Testis (tissue), 2 donors: ENCODE measurements at regions not wholly inside any gene's neighbourhood (a gene's known extent, or its start where the extent isn't known, plus 50 kb on each side); places are given as distances from the start of the nearest gene placed in this dataset.

Experiments used
- DNase-seq: peaks from one replicate; pipeline ENCODE4 v3.0.0-alpha.2; 2019
- H3K27ac ChIP-seq, 2 donors: fragments of 200-600 bp; sonication (generic); one replicate each; pipeline ENCODE4 v1.5.1; 2019
- H3K27me3 ChIP-seq: fragments of 200-600 bp; sonication (generic); one replicate; pipeline ENCODE4 v1.5.1; 2019
- H3K36me3 ChIP-seq: fragments of 200-600 bp; sonication (generic); one replicate; pipeline ENCODE4 v1.5.1; 2017; ENCODE audit warnings: low read depth; ENCODE audit errors: missing control alignments
- H3K4me1 ChIP-seq: fragments of 200-600 bp; sonication (generic); one replicate; pipeline ENCODE4 v1.5.1; 2019
- H3K4me3 ChIP-seq, 2 donors: fragments of 200-600 bp; sonication (generic); one replicate each; pipeline ENCODE4 v1.5.1; 2017 to 2019
- H3K9me3 ChIP-seq: fragments of 200-600 bp; sonication (generic); one replicate; pipeline ENCODE4 v1.5.1; 2017
- POLR2A ChIP-seq: fragments of 450-650 bp; IDR thresholded peaks from one replicate; pipeline ENCODE4 v1.6.1; 2017; ENCODE audit warnings: antibody characterized with exemption, mild to moderate bottlenecking, moderate library complexity
- WGBS, 2 donors: methylation state at CpG; one replicate each; pipeline ENCODE4 v1.1.5; 2018; 5-methylcytosine and 5-hydroxymethylcytosine counted together
- intact Hi-C: fragments of 100-400 bp; cut with DNase I; formaldehyde crosslinking; loops from one replicate; pipeline ENCODE4 v1.15.1; 2023; ENCODE audit warnings: low total_unique reads
- TF ChIP-seq, protein P1 (sequence below), 3 experiments: fragments of 450-650 bp in 2 of 3; fragments of 200-600 bp in 1 of 3; sonication (generic) in 1 of 3; IDR thresholded peaks; one replicate each; pipeline ENCODE4 v1.5.1; 2016 to 2019; ENCODE audit warnings: antibody characterized with exemption in 3 of 3, mild to moderate bottlenecking in 2 of 3, moderate library complexity in 1 of 3

DNA sequence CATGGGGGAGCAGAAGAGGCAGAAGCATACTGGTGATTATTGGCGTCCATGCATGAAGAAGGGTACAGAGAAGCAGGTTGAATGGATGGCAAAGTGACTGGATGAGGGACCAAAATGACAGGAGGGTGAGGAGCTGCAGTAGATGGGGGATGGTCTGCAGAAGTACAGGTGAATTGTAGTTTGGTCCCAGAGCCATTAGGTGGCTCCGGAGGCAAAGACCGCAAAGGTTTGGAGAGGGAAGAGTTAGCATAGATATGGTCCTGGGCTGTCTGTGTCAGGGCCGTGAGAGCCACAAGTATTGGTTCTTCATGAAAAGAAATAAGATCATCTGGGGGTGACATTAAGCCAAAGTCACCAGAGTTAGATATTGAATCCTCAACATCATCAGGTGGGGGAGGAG is 59.0 kb upstream of the ZNF726 start:
- no peak for DNase-seq
- TF ChIP-seq POLR2A = no peak
- TF ChIP-seq, protein P1, sequence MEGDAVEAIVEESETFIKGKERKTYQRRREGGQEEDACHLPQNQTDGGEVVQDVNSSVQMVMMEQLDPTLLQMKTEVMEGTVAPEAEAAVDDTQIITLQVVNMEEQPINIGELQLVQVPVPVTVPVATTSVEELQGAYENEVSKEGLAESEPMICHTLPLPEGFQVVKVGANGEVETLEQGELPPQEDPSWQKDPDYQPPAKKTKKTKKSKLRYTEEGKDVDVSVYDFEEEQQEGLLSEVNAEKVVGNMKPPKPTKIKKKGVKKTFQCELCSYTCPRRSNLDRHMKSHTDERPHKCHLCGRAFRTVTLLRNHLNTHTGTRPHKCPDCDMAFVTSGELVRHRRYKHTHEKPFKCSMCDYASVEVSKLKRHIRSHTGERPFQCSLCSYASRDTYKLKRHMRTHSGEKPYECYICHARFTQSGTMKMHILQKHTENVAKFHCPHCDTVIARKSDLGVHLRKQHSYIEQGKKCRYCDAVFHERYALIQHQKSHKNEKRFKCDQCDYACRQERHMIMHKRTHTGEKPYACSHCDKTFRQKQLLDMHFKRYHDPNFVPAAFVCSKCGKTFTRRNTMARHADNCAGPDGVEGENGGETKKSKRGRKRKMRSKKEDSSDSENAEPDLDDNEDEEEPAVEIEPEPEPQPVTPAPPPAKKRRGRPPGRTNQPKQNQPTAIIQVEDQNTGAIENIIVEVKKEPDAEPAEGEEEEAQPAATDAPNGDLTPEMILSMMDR (IDR thresholded peaks at IDR 0.05) = no peak
- Histone ChIP-seq H3K27ac (no peak overlapping the region), H3K36me3 (no peaks in the 10 kb centered on the region), H3K4me1 (no peaks in the 10 kb centered on the region), H3K27me3 (no peaks in the 10 kb centered on the region), H3K9me3 (no peaks in the 10 kb centered on the region), H3K4me3 (no peak overlapping the region)
- 48 to 69% methylated on average over 4 of the region's 4 CpGs for WGBS, 2 donors
- intact Hi-C loops = no loop called here

DNA sequence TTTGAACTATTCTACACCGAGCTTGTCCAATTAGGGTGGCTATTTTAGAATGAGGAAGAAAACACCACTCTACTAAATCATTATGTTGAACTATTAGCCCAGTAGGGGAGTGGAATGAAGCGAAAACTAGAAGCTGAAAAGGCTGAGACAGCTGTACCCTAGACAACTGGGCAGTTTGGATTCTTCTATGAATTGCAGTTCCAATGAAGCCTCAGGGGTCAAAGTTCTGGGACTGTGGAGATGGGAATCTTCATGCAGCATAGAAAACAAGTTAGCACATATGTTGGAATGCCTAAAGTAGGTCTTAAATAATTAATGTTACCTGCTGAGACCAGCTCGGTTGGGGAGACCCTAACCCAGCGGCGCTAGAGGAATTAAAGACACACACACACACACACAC is 62.7 kb upstream of the ZNF726 start:
- TF ChIP-seq POLR2A = no peak
- TF ChIP-seq, protein P1 (IDR thresholded peaks at IDR 0.05) = no peak
- 80 to 86% methylated on average over 5 of the region's 5 CpGs for WGBS, 2 donors
- intact Hi-C loops = no loop called here

DNA sequence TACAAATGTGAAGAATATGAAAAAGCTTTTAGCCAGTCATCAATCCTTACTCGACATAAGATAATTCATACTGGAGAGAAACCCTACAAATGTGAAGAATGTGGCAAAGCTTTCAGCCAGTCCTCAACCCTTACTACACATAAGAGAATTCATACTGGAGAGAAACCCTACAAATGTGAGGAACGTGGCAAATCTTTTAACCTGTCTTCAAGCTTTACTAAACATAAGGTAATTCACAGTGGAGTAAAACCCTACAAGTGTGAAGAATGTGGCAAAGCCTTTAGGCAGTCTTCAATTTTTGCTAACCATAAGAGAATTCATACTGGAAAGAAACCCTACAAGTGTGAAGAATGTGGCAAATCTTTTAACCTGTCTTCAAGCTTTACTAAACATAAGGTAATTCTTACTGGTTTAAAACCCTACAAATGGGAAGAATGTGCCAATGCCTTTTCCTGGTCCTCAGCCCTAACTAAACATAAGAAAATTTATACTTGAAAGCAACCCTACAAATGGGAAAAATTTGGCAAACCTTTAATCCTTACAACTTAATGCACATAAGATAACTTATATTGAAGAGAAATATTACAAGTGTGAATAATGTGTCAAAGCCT is 74.1 kb upstream of the ZNF681 start:
- Histone ChIP-seq H3K9me3 (no peaks in the 10 kb centered on the region), H3K4me3 (no peak overlapping the region), H3K27me3 (no peaks in the 10 kb centered on the region), H3K27ac (no peak overlapping the region), H3K36me3 (no peaks in the 10 kb centered on the region), H3K4me1 (no peaks in the 10 kb centered on the region)
- TF ChIP-seq, protein P1 (IDR thresholded peaks at IDR 0.05) = no peak
- no peak for TF ChIP-seq POLR2A
- intact Hi-C loops = no loop called here
- 74 to 79% methylated on average over 2 of the region's 2 CpGs for WGBS, 2 donors
- no peak for DNase-seq

More for the DNA sequence above, 62.7 kb upstream of the ZNF726 start:
- Histone ChIP-seq H3K27ac (no peak overlapping the region), H3K9me3 (no peaks in the 10 kb centered on the region), H3K36me3 (no peaks in the 10 kb centered on the region), H3K4me1 (no peaks in the 10 kb centered on the region), H3K27me3 (no peaks in the 10 kb centered on the region), H3K4me3 (no peak overlapping the region)
- no peak for DNase-seq

DNA sequence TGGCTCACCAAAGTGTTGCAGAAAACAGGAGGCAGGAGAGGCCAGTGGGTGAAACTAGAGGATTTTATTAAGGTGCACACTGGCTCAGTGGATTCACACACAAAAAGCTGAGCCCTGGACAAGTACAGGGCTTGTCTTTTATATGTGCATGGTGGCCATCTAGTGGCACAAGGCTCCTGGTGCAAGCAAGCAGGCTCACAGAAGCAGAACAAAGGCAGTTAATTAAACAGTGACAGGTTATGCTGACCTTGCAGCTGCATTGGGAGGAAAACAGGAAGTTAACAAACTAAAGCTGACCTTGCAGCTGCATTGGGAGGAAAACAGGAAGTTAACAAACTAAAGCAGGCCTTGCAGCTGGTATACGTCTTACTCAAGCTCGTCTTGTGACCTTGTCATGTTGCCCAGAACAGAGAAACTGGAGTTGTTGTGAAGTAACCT is 65.3 kb upstream of the ZNF681 start:
- Histone ChIP-seq H3K27me3 (no peaks in the 10 kb centered on the region), H3K4me3 (no peak overlapping the region), H3K4me1 (no peaks in the 10 kb centered on the region), H3K9me3 (no peaks in the 10 kb centered on the region), H3K36me3 (no peaks in the 10 kb centered on the region), H3K27ac (no peak overlapping the region)
- peak; percentile 72 for DNase-seq
- intact Hi-C loops = loop anchor here (10.0 kb wide), 1 partner anchor 649 kb away; no protein-coding TSS in a partner anchor
- WGBS, 2 donors = 17 to 29% methylated on average over 2 of the region's 2 CpGs
- TF ChIP-seq, protein P1 (IDR thresholded peaks at IDR 0.05) = peak in 1 of 3 experiments; percentile 46
- no peak for TF ChIP-seq POLR2A

DNA sequence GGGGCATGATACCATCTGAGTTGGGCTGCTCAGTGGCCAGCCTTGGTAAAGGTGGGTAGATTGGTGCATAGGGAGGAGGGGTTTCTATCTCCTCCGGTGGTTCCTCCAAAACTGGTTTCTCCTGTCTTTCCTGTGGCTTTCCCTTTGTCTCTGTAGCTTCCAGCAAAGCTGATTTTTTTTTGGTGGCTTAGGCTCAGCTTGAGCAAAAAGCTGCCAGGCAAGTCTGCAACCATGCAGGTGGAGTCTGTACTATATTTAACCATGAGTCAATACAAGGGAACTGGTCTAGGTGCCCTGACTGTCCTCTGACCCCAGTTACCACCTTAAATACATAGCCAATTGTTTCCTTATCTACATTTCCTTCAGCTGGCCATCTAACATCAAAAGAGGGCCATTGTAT is 64.0 kb upstream of the ZNF681 start:
- H3K27ac ChIP-seq = no peak overlapping the region
- no peak for TF ChIP-seq POLR2A
- TF ChIP-seq, protein P1 (IDR thresholded peaks at IDR 0.05) = no peak
- H3K36me3 ChIP-seq = no peaks in the 10 kb centered on the region
- H3K9me3 ChIP-seq = no peaks in the 10 kb centered on the region
- no peak for DNase-seq
- 83 to 90% methylated on average over 1 of the region's 1 CpG for WGBS, 2 donors
- H3K27me3 ChIP-seq = no peaks in the 10 kb centered on the region
- intact Hi-C loops = loop anchor here (10.0 kb wide), 1 partner anchor 648 kb away; no protein-coding TSS in a partner anchor
- no peak overlapping the region for H3K4me3 ChIP-seq
- H3K4me1 ChIP-seq = no peaks in the 10 kb centered on the region
